Activated T-helper 2 cell treated with anti-CD3 and anti-CD28 coated beads, Interferon-gamma antibody, Interleukin-2, Interleukin-4, amounts not matched to agents 10 μg/mL and 5 μg/mL and 100 μg/mL, durations not matched to agents 14 hours and 24 hours and 36 hours (primary cell): ENCODE measurements at regions not wholly inside any gene's neighbourhood (a gene's known extent, or its start where the extent isn't known, plus 50 kb on each side); places are given as distances from the start of the nearest gene placed in this dataset.

ENCODE experiments used
- DNase-seq: peaks from one replicate; pipeline ENCODE4 v3.0.0; 2021; ENCODE audit warnings: low spot score
- H3K27ac Mint-ChIP-seq: one replicate; pipeline ENCODE4 v1.8.0; 2021; ENCODE audit warnings: mixed read lengths
- H3K27me3 Mint-ChIP-seq: one replicate; pipeline ENCODE4 v1.8.0; 2021; ENCODE audit warnings: low read depth, mixed read lengths
- H3K36me3 Mint-ChIP-seq: one replicate; pipeline ENCODE4 v1.8.0; 2021; ENCODE audit warnings: low read depth, mixed read lengths
- H3K4me1 Mint-ChIP-seq: one replicate; pipeline ENCODE4 v1.8.0; 2021; ENCODE audit warnings: low read depth, mixed read lengths
- H3K4me3 Mint-ChIP-seq: one replicate; pipeline ENCODE4 v1.8.0; 2021; ENCODE audit warnings: low read depth, mild to moderate bottlenecking, moderate library complexity, mixed read lengths
- H3K9me3 Mint-ChIP-seq: one replicate; pipeline ENCODE4 v1.8.0; 2021; ENCODE audit warnings: mixed read lengths
- intact Hi-C: fragments of 100-400 bp; cut with micrococcal nuclease; formaldehyde crosslinking; loops from one replicate; pipeline ENCODE4 v1.15.1; 2023

GRCh38 chr3:193991666-193992424 lies 144.1 kb upstream of the HES1 start:
- Mint-ChIP-seq H3K4me1 (no peaks in the 10 kb centered on the region), H3K27me3 (peaks cover 57% of the 10 kb centered on the region), H3K4me3 (no peak overlapping the region), H3K36me3 (no peaks in the 10 kb centered on the region), H3K27ac (no peak overlapping the region), H3K9me3 (no peaks in the 10 kb centered on the region)
- no peak for DNase-seq
- intact Hi-C loops: no loop called here

DNA sequence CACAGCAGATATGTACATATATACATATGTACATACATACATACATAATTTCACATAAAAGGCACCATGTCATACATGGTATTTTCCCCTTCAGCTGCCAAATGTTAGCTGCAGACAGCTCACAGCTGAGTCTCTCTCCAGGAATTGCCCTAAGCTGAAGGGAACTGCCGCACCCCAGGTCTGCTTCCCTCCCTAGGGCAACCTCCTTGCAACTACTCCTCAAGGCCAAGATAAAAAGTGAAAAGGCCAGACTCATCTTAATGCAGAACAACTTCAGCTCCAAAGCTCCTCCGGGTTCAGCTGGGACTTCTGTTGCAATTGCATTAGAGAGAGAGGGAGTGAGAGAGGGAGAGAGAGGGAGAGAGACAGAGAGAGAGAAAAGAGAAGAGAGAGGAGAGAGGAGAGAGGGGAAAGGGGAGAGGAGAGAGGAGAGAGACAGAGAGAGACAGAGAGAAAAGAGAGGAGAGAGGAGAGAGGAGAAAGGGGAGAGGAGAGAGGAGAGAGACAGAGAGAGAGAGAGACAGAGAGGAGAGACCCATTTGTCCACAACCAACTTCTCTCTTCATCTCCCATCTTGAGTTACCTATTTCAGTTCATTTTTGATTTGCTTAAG lies 143.4 kb upstream of the HES1 start:
- Mint-ChIP-seq H3K27me3 (peaks cover 57% of the 10 kb centered on the region), H3K4me3 (no peak overlapping the region), H3K4me1 (no peaks in the 10 kb centered on the region), H3K9me3 (no peaks in the 10 kb centered on the region), H3K27ac (no peak overlapping the region), H3K36me3 (no peaks in the 10 kb centered on the region)
- intact Hi-C loops: no loop called here
- no peak for DNase-seq

- no peak overlapping the region for H3K27ac Mint-ChIP-seq
- H3K27me3 Mint-ChIP-seq: peaks cover 55% of the 10 kb centered on the region
- DNase-seq: no peak
- no peaks in the 10 kb centered on the region for H3K4me1 Mint-ChIP-seq
- H3K36me3 Mint-ChIP-seq: no peaks in the 10 kb centered on the region
- no peaks in the 10 kb centered on the region for H3K9me3 Mint-ChIP-seq
- H3K4me3 Mint-ChIP-seq: no peak overlapping the region
- intact Hi-C loops: no loop called here
These were observed 139.7 kb upstream of the HES1 start for GRCh38 chr3:193996221-193996620.

DNA sequence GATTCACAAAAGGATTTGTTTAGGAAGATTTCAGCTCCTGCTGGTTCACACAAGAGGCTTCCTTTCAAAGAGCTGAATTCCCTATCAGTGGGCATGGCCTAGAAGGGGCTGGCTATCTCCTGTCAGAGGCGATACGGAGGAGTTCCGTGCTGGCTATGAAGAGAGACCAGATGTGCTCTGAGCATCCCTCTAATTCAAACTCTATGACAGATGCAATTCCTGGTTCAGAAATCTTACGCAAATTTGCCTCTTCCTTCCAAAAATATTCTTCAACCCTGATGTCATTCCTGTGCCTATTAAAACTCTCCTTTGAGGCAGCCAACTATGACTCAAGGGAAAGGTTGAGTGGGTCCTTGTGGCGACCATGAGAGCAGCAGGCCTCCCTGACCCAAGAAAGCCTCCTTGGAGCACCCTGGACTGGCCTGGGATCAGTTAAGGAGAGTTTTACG lies 139.3 kb upstream of the HES1 start:
- intact Hi-C loops: no loop called here
- no peaks in the 10 kb centered on the region for H3K9me3 Mint-ChIP-seq
- no peaks in the 10 kb centered on the region for H3K36me3 Mint-ChIP-seq
- peaks cover 53% of the 10 kb centered on the region for H3K27me3 Mint-ChIP-seq
- H3K4me3 Mint-ChIP-seq: no peak overlapping the region
- H3K4me1 Mint-ChIP-seq: no peaks in the 10 kb centered on the region
- DNase-seq: no peak
- H3K27ac Mint-ChIP-seq: no peak overlapping the region

- peaks cover 2% of the 10 kb centered on the region for H3K4me1 Mint-ChIP-seq
- H3K9me3 Mint-ChIP-seq: no peaks in the 10 kb centered on the region
- H3K36me3 Mint-ChIP-seq: no peaks in the 10 kb centered on the region
- DNase-seq: no peak
- intact Hi-C loops: no loop called here
- H3K27ac Mint-ChIP-seq: no peak overlapping the region
- H3K27me3 Mint-ChIP-seq: peaks cover 58% of the 10 kb centered on the region
- no peak overlapping the region for H3K4me3 Mint-ChIP-seq
These were observed 138.5 kb upstream of the HES1 start for GRCh38 chr3:193997228-193998122.

GRCh38 chr3:193998123-193998448 lies 137.9 kb upstream of the HES1 start:
- peaks cover 57% of the 10 kb centered on the region for H3K27me3 Mint-ChIP-seq
- H3K9me3 Mint-ChIP-seq: no peaks in the 10 kb centered on the region
- no peak overlapping the region for H3K4me3 Mint-ChIP-seq
- DNase-seq: no peak
- intact Hi-C loops: no loop called here
- H3K4me1 Mint-ChIP-seq: peaks cover 2% of the 10 kb centered on the region
- no peak overlapping the region for H3K27ac Mint-ChIP-seq
- H3K36me3 Mint-ChIP-seq: no peaks in the 10 kb centered on the region

- Mint-ChIP-seq H3K9me3 (no peaks in the 10 kb centered on the region), H3K27ac (no peak overlapping the region), H3K27me3 (peaks cover 56% of the 10 kb centered on the region), H3K4me1 (peaks cover 6% of the 10 kb centered on the region), H3K36me3 (no peaks in the 10 kb centered on the region), H3K4me3 (no peak overlapping the region)
- intact Hi-C loops: no loop called here
- DNase-seq: no peak
These were observed 137.2 kb upstream of the HES1 start for GRCh38 chr3:193998628-193999195.

DNA sequence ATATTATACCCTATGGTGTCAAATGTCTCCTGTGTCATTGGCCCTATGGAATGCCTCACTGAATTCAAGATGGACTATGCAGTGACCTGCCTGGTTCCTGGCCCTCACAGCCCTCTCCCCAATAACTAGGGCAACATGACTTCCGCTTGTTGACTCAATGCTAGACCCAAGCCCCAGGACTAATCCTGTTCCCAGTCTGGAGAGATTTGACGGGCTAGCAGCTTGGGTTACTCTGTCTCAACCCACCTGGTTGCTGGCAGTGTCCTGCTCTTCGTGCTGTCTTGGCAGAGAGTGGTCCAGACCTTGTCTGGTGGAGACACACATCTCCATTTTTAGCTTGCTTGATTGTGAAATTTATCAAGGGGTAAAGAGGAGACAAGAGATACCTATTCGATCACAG lies 135.8 kb upstream of the HES1 start:
- no peak for DNase-seq
- intact Hi-C loops: loop anchor here (5.0 kb wide), 1 partner anchor 38 kb away; no protein-coding TSS in a partner anchor
- H3K4me1 Mint-ChIP-seq: peaks cover 6% of the 10 kb centered on the region
- H3K36me3 Mint-ChIP-seq: no peaks in the 10 kb centered on the region
- no peak overlapping the region for H3K4me3 Mint-ChIP-seq
- no peak overlapping the region for H3K27ac Mint-ChIP-seq
- no peaks in the 10 kb centered on the region for H3K9me3 Mint-ChIP-seq
- peaks cover 59% of the 10 kb centered on the region for H3K27me3 Mint-ChIP-seq

DNA sequence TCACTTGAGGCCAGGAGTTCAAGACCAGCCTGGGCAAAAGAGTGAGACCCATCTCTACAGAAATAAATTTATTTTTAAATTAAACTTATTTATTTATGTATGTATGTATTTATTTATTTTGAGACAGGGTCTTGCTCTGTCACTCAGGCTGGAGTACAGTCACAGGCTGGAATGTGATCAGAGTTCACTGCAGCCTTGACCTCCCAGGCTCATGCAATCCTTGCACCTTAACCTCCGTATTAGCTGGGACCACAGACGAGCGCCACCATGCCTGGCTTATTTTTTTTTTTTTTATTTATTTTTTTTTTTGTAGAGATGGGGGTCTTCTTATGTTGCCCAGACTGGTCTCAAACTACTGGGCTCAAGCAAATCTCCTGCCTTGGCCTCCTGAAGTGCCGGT lies 135.2 kb upstream of the HES1 start:
- H3K27ac Mint-ChIP-seq: no peak overlapping the region
- no peaks in the 10 kb centered on the region for H3K9me3 Mint-ChIP-seq
- peaks cover 60% of the 10 kb centered on the region for H3K27me3 Mint-ChIP-seq
- no peak for DNase-seq
- no peaks in the 10 kb centered on the region for H3K36me3 Mint-ChIP-seq
- H3K4me1 Mint-ChIP-seq: peaks cover 6% of the 10 kb centered on the region
- no peak overlapping the region for H3K4me3 Mint-ChIP-seq
- intact Hi-C loops: loop anchor here (5.0 kb wide), 1 partner anchor 38 kb away; no protein-coding TSS in a partner anchor

- DNase-seq: no peak
- Mint-ChIP-seq H3K27me3 (peaks cover 60% of the 10 kb centered on the region), H3K4me3 (peak overlapping the region; percentile 45), H3K36me3 (no peaks in the 10 kb centered on the region), H3K9me3 (no peaks in the 10 kb centered on the region), H3K4me1 (peaks cover 6% of the 10 kb centered on the region), H3K27ac (no peak overlapping the region)
- intact Hi-C loops: loop anchor here (5.0 kb wide), 1 partner anchor 40 kb away; no protein-coding TSS in a partner anchor
These were observed 134.1 kb upstream of the HES1 start for GRCh38 chr3:194001728-194002459.

GRCh38 chr3:194003114-194004057 lies 132.6 kb upstream of the HES1 start:
- H3K4me1 Mint-ChIP-seq: peaks cover 6% of the 10 kb centered on the region
- intact Hi-C loops: loop anchor here (5.0 kb wide), 1 partner anchor 41 kb away; no protein-coding TSS in a partner anchor
- DNase-seq: no peak
- H3K27ac Mint-ChIP-seq: no peak overlapping the region
- H3K27me3 Mint-ChIP-seq: peaks cover 64% of the 10 kb centered on the region
- no peak overlapping the region for H3K4me3 Mint-ChIP-seq
- H3K36me3 Mint-ChIP-seq: no peaks in the 10 kb centered on the region
- no peaks in the 10 kb centered on the region for H3K9me3 Mint-ChIP-seq
